ENCODE measurements at regions not wholly inside any gene's neighbourhood (a gene's known extent, or its start where the extent isn't known, plus 50 kb on each side); places are given as distances from the start of the nearest gene placed in this dataset.
"Not testable (repeated sequence)": the region's sequence is repeated elsewhere in the genome, so short reads cannot be mapped to it uniquely, and the experiment has no call there.

- FAIRE-seq = no peak
These were observed 313.4 kb downstream of the CNTN3 start for GRCh38 chr3:74301056-74301455.

GRCh38 chr3:74295479-74295878, 319.0 kb downstream of the CNTN3 start:
- no peak for DNase-seq (ENCODE audit: insufficient read length, low spot score)

More at GRCh38 chr3:74301056-74301455, 313.4 kb downstream of the CNTN3 start:
- DNase-seq (ENCODE audit: insufficient read length, low spot score) = no peak

DNA sequence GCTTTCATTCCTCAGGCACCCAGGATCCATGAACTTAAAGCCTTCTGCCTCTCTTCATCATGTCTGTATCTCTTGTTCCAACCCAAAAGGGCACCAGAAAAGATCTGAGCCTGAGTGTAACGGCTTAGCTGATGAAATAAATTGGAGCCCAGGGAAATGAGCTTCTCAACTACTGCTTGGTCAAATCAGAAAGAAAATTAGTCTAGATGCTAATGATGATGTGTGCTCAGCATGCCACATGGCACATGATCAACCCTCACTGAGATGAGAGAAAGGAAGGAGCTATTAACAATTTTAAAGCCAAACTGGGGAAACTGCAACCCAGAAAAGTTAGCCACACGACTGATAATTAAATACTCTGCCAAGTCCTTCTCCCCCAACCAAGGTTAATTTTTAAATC, 325.7 kb downstream of the CNTN3 start:
- FAIRE-seq = no peak
- DNase-seq (ENCODE audit: insufficient read length, low spot score) = no peak

More at GRCh38 chr3:74295479-74295878, 319.0 kb downstream of the CNTN3 start:
- FAIRE-seq = no peak

- FAIRE-seq (no peak), DNase-seq (ENCODE audit: insufficient read length, low spot score) (no peak)
These were observed 326.9 kb downstream of the CNTN3 start for GRCh38 chr3:74287557-74287956.

GRCh38 chr3:74282202-74282601, 332.3 kb downstream of the CNTN3 start:
- FAIRE-seq (no peak), DNase-seq (ENCODE audit: insufficient read length, low spot score) (no peak)

- FAIRE-seq (no peak), DNase-seq (ENCODE audit: insufficient read length, low spot score) (no peak)
These were observed 332.8 kb downstream of the CNTN3 start for GRCh38 chr3:74281705-74282104.

- FAIRE-seq = no peak
- DNase-seq (ENCODE audit: insufficient read length, low spot score) = no peak
These were observed 340.7 kb downstream of the CNTN3 start for GRCh38 chr3:74273555-74274402.

GRCh38 chr3:74273091-74273490, 341.4 kb downstream of the CNTN3 start:
- FAIRE-seq (no peak), DNase-seq (ENCODE audit: insufficient read length, low spot score) (no peak)

- DNase-seq (ENCODE audit: insufficient read length, low spot score) (no peak), FAIRE-seq (no peak)
These were observed 342.9 kb downstream of the CNTN3 start for GRCh38 chr3:74271541-74271940.

GRCh38 chr3:74269689-74270088, 344.8 kb downstream of the CNTN3 start:
- DNase-seq (ENCODE audit: insufficient read length, low spot score) (no peak), FAIRE-seq (no peak)

GRCh38 chr3:74268753-74269152, 345.7 kb downstream of the CNTN3 start:
- DNase-seq (ENCODE audit: insufficient read length, low spot score) = no peak
- no peak for FAIRE-seq

- peak; percentile 1 for DNase-seq (ENCODE audit: insufficient read length, low spot score)
- no peak for FAIRE-seq
These were observed 346.8 kb downstream of the CNTN3 start for GRCh38 chr3:74267588-74268184.

DNA sequence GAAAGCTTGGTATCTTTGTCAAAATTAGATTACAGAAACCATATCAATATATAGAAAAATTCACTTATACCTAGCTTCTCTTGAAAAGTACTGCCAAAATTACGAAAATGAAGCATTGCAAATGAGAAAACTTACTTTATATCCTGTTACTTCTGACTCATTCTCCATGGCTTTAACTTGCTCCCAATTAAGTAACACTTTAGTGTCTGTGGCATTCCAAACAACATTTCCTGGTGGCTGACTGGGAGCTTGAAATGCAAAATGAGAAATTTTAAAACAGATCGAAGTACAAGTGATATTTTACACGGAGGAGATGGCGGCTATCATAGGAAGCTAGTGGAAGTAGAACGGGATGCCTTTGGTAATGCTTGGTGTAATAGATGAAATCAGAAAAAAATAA, 347.3 kb downstream of the CNTN3 start:
- DNase-seq (ENCODE audit: insufficient read length, low spot score) (no peak), FAIRE-seq (no peak)

DNA sequence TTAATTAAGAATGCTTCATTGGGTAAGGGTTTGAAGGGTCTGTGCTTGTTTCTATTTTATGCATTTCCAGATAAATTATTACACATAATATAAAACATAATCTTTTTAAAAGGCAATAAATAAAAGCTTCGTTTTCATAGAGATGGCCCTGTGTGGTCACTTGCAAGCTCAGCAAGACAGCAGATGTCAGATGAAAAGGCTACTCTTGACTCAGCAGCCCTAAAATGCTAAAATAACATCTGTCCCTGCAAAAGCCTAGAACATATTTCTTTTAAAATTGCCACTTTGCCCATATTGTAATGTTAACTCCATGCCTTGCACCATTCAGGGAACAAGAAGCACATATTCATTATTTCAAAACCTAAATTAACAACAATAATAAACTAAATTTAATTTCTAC, 349.4 kb downstream of the CNTN3 start:
- no peak for FAIRE-seq
- no peak for DNase-seq (ENCODE audit: insufficient read length, low spot score)

GRCh38 chr3:74263031-74263430, 351.4 kb downstream of the CNTN3 start:
- DNase-seq (ENCODE audit: insufficient read length, low spot score) (no peak), FAIRE-seq (no peak)

DNA sequence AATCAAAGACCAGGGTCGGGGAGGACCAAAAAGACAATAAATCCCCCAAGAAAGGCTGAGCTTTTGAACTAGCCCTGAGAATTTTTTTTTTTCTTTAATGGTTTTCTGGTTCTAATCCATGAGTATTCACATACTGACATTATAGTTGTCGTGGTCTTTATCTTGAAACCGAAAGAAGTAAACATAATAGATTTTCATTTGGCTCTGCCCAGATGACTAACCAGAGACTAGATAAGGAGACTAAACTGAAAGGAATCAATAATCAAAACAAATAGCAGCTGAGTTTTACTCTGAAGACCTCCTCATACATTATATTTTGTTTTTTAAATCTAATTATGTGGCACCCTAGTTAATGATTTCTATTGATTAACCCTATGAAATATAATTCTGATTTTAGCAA, 381.4 kb downstream of the CNTN3 start:
- FAIRE-seq = no peak

DNA sequence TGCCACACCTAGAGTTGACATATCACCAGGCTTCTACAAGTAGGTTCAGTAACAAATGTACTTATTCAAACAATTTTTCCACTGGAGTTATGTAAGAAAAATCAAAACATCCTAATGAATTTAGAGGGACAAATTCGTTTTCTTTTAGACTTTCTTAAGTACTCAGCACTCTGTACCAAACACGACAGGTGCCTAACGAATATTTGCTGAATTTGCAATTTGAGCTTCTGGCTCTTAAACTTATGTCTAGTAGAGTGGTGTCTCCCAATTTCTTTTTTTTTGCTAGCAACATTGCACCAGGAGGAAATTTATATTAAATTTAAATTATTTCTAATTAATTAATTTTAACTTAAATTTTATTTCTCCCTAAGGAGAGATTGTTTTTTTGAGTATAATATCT, 397.0 kb downstream of the CNTN3 start:
- DNase-seq (ENCODE audit: insufficient read length, low spot score) (no peak), FAIRE-seq (no peak)

More for the DNA sequence above, 381.4 kb downstream of the CNTN3 start:
- no peak for DNase-seq (ENCODE audit: insufficient read length, low spot score)

DNA sequence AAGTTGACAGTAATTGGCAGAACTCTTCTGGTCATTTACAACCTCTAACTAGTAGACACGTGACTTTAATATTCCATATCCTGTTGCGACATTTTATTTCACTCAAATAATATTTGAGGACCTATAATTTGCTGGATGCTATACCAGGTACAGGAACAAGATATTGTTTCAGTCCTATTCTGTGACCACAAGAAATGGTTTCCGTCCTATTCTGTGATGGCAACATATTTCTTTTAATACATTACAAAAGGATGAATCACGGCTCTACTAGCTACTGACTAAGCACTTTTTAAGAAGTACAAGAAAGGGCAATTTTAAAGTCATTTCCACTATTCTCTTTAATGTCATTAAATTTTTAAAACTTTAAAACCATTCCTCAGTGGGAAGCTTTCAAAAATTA, 400.2 kb downstream of the CNTN3 start:
- FAIRE-seq = no peak

GRCh38 chr3:74210739-74211138, 403.7 kb downstream of the CNTN3 start:
- no peak for FAIRE-seq
- no peak for DNase-seq (ENCODE audit: insufficient read length, low spot score)

More for the DNA sequence above, 400.2 kb downstream of the CNTN3 start:
- no peak for DNase-seq (ENCODE audit: insufficient read length, low spot score)

DNA sequence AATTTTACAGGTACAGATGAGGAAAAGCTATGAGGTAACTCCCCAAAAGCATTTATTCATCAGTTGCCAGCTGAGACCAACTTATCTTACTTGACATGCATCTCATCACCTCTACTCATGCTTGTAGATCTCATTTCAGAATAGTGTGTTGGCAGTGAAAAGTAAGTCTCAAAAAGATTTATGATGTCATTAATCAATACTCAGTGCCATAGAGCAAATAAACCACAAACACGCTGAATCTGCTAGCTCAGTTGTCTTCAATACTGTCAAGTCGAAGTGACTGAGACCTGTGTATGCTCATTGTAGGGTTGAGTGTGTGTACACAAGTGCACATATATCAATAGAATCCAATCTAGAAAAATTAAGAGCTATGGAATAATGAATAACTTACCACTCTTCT, 413.5 kb downstream of the CNTN3 start:
- FAIRE-seq (no peak), DNase-seq (ENCODE audit: insufficient read length, low spot score) (no peak)

GRCh38 chr3:74178664-74179063, 435.8 kb downstream of the CNTN3 start:
- DNase-seq (ENCODE audit: insufficient read length, low spot score) = not testable (repeated sequence)

GRCh38 chr3:74173090-74173489, 441.4 kb downstream of the CNTN3 start:
- FAIRE-seq (no peak), DNase-seq (ENCODE audit: insufficient read length, low spot score) (no peak)

More at GRCh38 chr3:74178664-74179063, 435.8 kb downstream of the CNTN3 start:
- not testable (repeated sequence) for FAIRE-seq
